Thymus (tissue), 11 donors: ENCODE measurements at regions not wholly inside any gene's neighbourhood (a gene's known extent, or its start where the extent isn't known, plus 50 kb on each side); places are given as distances from the start of the nearest gene placed in this dataset.

Experiments used
- DNase-seq, 9 donors: peaks; one replicate each; pipeline ENCODE4 v3.0.0-alpha.2; 2013; ENCODE audit warnings: low spot score in 9 of 9, low read depth in 6 of 9, missing footprints in 1 of 9
- H3K27ac ChIP-seq, 2 donors: one replicate each; pipeline ENCODE4 v1.5.1; 2013; ENCODE audit warnings: control low read depth in 1 of 2, low read depth in 1 of 2, low read length in 1 of 2, mild to moderate bottlenecking in 1 of 2, moderate library complexity in 1 of 2
- H3K27me3 ChIP-seq, 2 donors: one replicate each; pipeline ENCODE4 v1.5.1; 2013; ENCODE audit warnings: low read length in 1 of 2; ENCODE audit not compliant: control insufficient read depth in 2 of 2, insufficient read depth in 1 of 2
- H3K36me3 ChIP-seq, 2 donors: one replicate each; pipeline ENCODE4 v1.5.1; 2013; ENCODE audit warnings: low read length in 1 of 2, mild to moderate bottlenecking in 1 of 2, moderate library complexity in 1 of 2; ENCODE audit not compliant: control insufficient read depth in 2 of 2, insufficient read depth in 2 of 2
- H3K4me1 ChIP-seq, 2 donors: one replicate each; pipeline ENCODE4 v1.5.1; 2013; ENCODE audit warnings: low read length in 2 of 2; ENCODE audit not compliant: control insufficient read depth in 2 of 2, insufficient read depth in 2 of 2
- H3K4me3 ChIP-seq, 2 donors: one replicate each; pipeline ENCODE4 v1.5.1; 2013; ENCODE audit warnings: low read length in 2 of 2, control low read depth in 1 of 2, mild to moderate bottlenecking in 1 of 2
- H3K9me3 ChIP-seq, 2 donors: one replicate each; pipeline ENCODE4 v1.5.1; 2013; ENCODE audit warnings: low read length in 1 of 2, mild to moderate bottlenecking in 1 of 2; ENCODE audit not compliant: control insufficient read depth in 2 of 2, insufficient read depth in 1 of 2
- WGBS: extraction: QIAGEN DNeasy Blood & Tissue Kit; methylation state at CpG from one replicate; pipeline ENCODE4 v1.1.7; 2013; 5-methylcytosine and 5-hydroxymethylcytosine counted together
- donor health status: healthy.

DNA sequence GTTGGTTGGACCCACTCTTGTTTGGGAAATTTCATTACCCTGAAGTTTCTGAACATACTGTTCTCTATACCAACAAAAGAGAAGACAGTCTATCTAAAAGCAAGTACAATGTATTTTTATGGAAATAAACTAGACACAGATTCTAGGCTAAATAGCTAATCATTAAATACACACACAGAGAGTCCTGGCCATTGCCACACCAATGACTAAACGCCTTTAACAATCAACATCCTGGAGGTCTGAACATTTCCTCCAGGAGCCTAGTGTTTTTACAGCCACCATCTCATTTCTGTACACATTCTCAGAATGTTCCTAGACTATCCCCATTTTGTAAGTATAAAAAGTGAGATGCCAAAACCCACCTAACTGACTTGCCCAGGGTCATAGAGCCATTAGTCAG, 141.6 kb upstream of the RREB1 start:
- Histone ChIP-seq H3K36me3 (no peaks in the 10 kb centered on the region), H3K4me3 (no peak overlapping the region), H3K4me1 (no peaks in the 10 kb centered on the region), H3K27ac (no peak overlapping the region), H3K9me3 (no peaks in the 10 kb centered on the region), H3K27me3 (no peaks in the 10 kb centered on the region)
- DNase-seq: no peak
- WGBS: 100% methylated on average over 1 of the region's 1 CpG

DNA sequence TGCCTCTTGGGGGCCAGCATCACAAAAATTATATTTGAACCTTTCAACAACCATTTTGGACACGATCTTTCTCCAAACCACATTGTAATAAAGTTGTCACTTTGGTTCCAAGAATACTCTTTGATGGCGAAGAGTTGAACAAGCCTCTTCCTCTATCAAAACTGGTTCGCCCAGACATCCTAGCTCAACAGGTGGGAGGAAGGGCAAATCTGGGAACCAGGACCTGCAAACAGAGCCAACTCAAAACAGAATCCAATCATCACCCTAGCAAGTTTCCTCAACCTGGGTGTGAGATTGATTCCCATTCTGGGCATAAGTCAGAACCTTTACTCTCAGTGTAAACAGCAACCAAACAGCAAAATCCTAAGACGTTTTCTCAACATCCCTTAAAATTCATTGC, 141.2 kb upstream of the RREB1 start:
- H3K4me3 ChIP-seq: no peak overlapping the region
- H3K36me3 ChIP-seq: no peaks in the 10 kb centered on the region
- WGBS: 93% methylated on average over 4 of the region's 4 CpGs
- no peaks in the 10 kb centered on the region for H3K4me1 ChIP-seq
- no peaks in the 10 kb centered on the region for H3K27me3 ChIP-seq
- no peak for DNase-seq
- no peak overlapping the region for H3K27ac ChIP-seq
- H3K9me3 ChIP-seq: no peaks in the 10 kb centered on the region

DNA sequence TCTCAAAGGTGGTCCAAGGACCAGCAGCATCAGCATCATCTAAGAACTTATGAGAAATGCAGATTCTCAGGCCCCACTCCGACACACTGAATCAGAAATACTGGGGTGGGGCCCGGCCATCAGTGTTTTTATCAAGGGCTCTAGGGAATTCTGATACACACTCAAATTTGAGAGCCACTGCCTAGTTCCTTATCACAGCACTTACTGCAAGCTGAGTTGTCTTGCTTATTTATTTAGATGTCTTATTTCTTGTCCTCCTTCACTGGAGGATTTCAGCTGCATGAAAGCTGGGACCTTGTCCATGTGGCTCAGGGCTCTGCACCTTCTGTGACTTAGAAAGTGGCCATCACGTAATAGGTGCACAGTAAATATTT, 139.4 kb upstream of the RREB1 start:
- Histone ChIP-seq H3K27me3 (no peaks in the 10 kb centered on the region), H3K4me3 (no peak overlapping the region), H3K27ac (no peak overlapping the region), H3K36me3 (no peaks in the 10 kb centered on the region), H3K4me1 (no peaks in the 10 kb centered on the region), H3K9me3 (no peaks in the 10 kb centered on the region)
- 99% methylated on average over 3 of the region's 3 CpGs for WGBS
- DNase-seq: no peak

DNA sequence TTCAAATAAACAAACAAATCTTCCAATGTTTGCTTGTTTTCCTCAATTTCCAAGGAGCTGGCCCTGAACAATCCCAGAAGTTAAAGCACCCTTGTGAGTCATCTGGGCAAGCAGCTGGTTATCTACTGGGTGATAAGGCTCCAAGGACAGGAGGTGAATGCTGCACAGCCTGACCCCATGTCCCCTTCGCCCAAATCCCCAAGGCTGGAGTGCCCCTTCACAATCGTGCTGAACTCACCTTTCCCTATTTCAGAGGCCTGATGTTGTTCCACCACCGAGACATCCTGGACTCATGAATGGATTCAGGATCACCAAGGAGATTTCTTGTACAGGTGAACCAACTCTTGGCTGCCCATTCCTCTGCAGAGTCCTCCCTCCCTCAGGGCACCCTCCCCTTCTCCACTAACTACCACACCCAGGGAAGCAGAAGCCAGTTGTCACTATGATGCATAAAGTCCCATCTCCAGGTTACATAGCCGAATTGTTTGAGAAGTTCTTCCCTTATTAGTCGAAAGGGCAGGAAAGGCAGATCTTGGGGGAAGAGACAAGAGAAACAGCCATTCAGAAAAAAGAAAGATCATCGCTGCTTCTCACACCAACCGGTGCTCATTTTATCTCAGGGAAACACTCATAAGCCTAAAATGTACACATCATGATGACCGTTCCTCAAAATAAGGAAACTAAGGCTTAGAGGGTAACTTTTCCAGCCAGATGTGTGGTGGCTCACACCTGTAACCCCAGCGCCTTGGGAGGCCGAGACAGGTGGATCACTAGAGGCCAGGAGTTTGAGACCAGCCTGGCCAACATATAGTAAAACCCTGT, 138.8 kb upstream of the RREB1 start:
- Histone ChIP-seq H3K27me3 (no peaks in the 10 kb centered on the region), H3K4me3 (no peak overlapping the region), H3K4me1 (no peaks in the 10 kb centered on the region), H3K27ac (no peak overlapping the region), H3K9me3 (no peaks in the 10 kb centered on the region), H3K36me3 (no peaks in the 10 kb centered on the region)
- WGBS: 97% methylated on average over 10 of the region's 10 CpGs
- DNase-seq: no peak

DNA sequence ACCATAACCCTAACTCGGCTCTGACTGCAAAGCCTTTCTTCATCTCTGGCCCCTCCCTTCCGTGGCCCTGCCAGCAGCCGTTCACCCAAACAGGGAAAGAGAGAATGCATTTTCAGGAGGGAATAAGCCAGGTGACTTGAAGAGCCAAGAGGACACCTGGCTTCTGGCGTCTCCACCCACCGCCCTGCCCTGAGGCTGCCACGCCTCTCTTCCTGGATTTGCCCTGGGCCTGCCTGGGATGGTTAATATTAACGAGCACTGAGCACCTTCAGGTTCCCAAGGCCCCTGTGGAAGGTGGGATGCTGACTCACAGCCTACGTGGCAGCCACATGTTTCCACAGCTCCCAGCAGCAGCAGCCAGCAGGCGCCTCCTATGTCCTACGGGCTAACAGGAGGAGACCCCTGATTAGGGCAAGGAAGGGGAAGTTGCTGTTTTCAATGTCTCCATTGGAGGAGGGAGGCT, 138.0 kb upstream of the RREB1 start:
- no peaks in the 10 kb centered on the region for H3K36me3 ChIP-seq
- H3K4me1 ChIP-seq: no peaks in the 10 kb centered on the region
- no peaks in the 10 kb centered on the region for H3K9me3 ChIP-seq
- no peak overlapping the region for H3K27ac ChIP-seq
- no peak for DNase-seq
- H3K27me3 ChIP-seq: no peaks in the 10 kb centered on the region
- no peak overlapping the region for H3K4me3 ChIP-seq
- 97% methylated on average over 10 of the region's 10 CpGs for WGBS

DNA sequence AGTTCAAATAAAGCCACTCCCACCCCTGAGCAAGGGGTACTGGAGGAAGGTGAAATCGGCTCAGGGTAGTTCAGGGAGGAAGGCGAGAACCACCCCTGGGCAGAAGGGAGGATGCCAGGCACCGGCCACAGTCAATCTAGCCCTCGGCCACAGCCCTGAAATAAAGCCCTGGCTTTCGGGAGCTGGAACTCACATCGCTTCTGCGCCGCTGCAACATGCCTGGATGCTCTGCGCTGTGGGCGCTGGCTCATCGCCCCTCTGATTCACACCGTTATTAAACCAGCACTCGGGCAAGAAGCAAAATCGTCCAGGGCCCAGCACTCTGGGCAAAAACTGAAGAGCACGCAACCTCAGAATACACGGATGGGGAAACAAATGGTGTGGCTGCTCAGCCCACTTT, 136.9 kb upstream of the RREB1 start:
- no peak overlapping the region for H3K27ac ChIP-seq
- no peak for DNase-seq

DNA sequence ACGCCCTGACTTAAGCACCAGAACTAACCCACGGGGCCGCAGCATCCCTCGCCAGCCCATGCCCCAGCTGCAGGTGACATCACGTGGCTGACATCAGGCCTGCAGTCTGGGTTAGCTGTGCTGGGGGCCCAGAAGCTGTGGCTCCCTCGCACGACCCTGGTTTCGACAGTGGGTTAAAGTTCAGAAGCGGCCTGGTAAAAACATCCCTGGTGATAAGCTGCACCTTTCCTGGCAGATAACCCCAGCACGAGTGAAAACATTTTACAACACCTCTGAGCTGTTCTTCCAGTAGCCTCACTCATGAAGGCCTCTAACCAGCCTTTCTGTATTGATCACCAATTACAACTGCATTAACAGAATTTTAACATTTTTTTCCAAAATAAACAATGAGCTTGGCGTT, 136.4 kb upstream of the RREB1 start:
- Histone ChIP-seq H3K4me1 (no peaks in the 10 kb centered on the region), H3K4me3 (no peak overlapping the region), H3K9me3 (no peaks in the 10 kb centered on the region), H3K27me3 (no peaks in the 10 kb centered on the region), H3K27ac (no peak overlapping the region), H3K36me3 (no peaks in the 10 kb centered on the region)
- DNase-seq: no peak
- WGBS: 87% methylated on average over 11 of the region's 11 CpGs

More for the DNA sequence above, 136.9 kb upstream of the RREB1 start:
- H3K9me3 ChIP-seq: no peaks in the 10 kb centered on the region
- no peaks in the 10 kb centered on the region for H3K36me3 ChIP-seq
- H3K4me1 ChIP-seq: no peaks in the 10 kb centered on the region
- WGBS: 98% methylated on average over 16 of the region's 16 CpGs
- H3K4me3 ChIP-seq: no peak overlapping the region
- H3K27me3 ChIP-seq: no peaks in the 10 kb centered on the region

DNA sequence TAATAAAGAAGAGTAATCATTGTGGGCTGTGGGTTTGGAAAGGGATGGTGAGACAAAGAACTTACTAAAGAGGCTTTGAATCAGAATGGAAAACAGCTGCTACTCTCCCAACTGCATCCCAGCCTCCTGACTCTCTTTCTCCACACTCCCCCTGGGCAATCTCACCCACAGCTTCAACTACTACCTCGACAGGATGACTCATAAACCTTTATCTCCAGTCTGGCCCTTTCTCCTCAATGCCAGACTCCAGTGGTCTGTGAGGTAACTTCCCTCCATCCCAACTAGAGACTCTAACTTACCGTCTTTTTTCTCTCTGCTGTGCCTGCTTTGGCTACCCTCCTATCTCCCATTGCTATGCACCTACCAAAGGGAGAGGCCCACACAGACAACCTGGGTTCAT, 135.3 kb upstream of the RREB1 start:
- H3K4me1 ChIP-seq: no peaks in the 10 kb centered on the region
- H3K36me3 ChIP-seq: no peaks in the 10 kb centered on the region
- no peaks in the 10 kb centered on the region for H3K27me3 ChIP-seq
- H3K4me3 ChIP-seq: no peak overlapping the region
- DNase-seq: no peak
- no peaks in the 10 kb centered on the region for H3K9me3 ChIP-seq
- 90% methylated on average over 2 of the region's 2 CpGs for WGBS
- H3K27ac ChIP-seq: no peak overlapping the region

DNA sequence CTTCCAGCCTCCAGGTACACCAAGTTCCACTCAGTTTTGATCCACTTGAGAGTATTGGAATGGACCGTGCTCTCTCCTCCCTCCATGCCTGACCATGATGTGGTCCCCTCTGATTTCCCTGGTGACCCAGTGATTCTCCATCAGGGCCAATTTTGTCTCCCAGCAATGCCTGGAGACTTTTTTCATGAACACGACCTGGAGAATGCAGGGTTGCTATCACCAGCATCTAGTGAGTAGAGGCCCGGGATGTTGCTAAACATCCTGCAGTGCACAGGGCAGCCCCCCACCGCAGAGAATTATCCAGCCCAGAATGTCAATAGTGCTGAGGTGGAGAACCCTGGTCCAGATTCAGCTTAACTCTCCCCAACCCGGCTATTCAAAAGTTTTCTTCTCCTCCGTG, 134.0 kb upstream of the RREB1 start:
- Histone ChIP-seq H3K4me1 (no peaks in the 10 kb centered on the region), H3K9me3 (no peaks in the 10 kb centered on the region), H3K4me3 (no peak overlapping the region), H3K27me3 (no peaks in the 10 kb centered on the region), H3K27ac (no peak overlapping the region), H3K36me3 (no peaks in the 10 kb centered on the region)
- WGBS: 96% methylated on average over 6 of the region's 6 CpGs
- no peak for DNase-seq
